Neutrophil (primary cell): ENCODE measurements at regions not wholly inside any gene's neighbourhood (a gene's known extent, or its start where the extent isn't known, plus 50 kb on each side); places are given as distances from the start of the nearest gene placed in this dataset.
"Not testable (repeated sequence)": the region's sequence is repeated elsewhere in the genome, so short reads cannot be mapped to it uniquely, and the experiment has no call there.

Experiments used
- H3K27ac ChIP-seq: fragments of 200-600 bp; sonication (generic); 2 replicates; pipeline ENCODE4 v1.5.1; 2016; ENCODE audit warnings: mild to moderate bottlenecking, moderate library complexity
- H3K27me3 ChIP-seq: fragments of 200-600 bp; sonication (generic); 2 replicates; pipeline ENCODE4 v1.6.0; 2016; ENCODE audit warnings: mild to moderate bottlenecking
- H3K36me3 ChIP-seq: fragments of 200-600 bp; sonication (generic); 2 replicates; pipeline ENCODE4 v1.5.1; 2017
- H3K4me1 ChIP-seq, 2 experiments: fragments of 200-600 bp in 1 of 2; sonication (generic) in 1 of 2; 1 replicate in 1 of 2; 2 replicates in 1 of 2; pipeline versions ENCODE4 v1.5.1 to v1.6.1; 2013 to 2016; ENCODE audit warnings: low read depth in 1 of 2, low read length in 1 of 2, mild to moderate bottlenecking in 1 of 2, moderate library complexity in 1 of 2; ENCODE audit not compliant: control insufficient read depth in 1 of 2, insufficient read depth in 1 of 2
- H3K4me3 ChIP-seq, 2 experiments: fragments of 200-600 bp in 1 of 2; sonication (generic) in 1 of 2; 1 replicate in 1 of 2; 2 replicates in 1 of 2; pipeline ENCODE4 v1.5.1; 2013 to 2016; ENCODE audit warnings: low read depth in 1 of 2, low read length in 1 of 2, mild to moderate bottlenecking in 1 of 2, moderate library complexity in 1 of 2
- H3K9me3 ChIP-seq: fragments of 200-600 bp; sonication (generic); 2 replicates; pipeline ENCODE4 v1.5.1; 2016

GRCh38 chr16:15307184-15307583, 70.9 kb downstream of the NPIPA5 start:
- H3K27me3 ChIP-seq, H3K9me3 ChIP-seq, H3K4me1 ChIP-seq, H3K27ac ChIP-seq, H3K4me3 ChIP-seq, H3K36me3 ChIP-seq: not testable (repeated sequence)

DNA sequence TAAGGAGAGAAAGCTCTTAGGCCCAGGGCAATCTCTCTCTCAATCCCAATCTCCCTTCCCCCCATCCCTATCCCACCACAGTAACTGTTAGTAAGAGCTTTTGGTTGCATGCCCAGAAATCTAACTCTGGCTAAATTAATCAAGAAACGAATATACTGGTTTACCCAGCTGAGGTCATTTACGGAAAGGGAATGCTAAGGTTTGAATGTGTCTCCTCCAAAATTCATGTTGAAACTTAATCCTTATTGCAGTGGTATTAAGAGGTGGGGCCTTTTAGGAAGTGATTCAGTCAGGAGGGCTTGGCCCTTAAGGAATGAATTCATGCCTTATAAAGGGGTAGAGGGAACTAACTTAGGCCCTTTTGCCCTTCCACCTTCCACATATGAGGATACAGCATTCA, 72.2 kb downstream of the NPIPA5 start:
- H3K9me3 ChIP-seq, H3K4me1 ChIP-seq, H3K27ac ChIP-seq: not testable (repeated sequence)

DNA sequence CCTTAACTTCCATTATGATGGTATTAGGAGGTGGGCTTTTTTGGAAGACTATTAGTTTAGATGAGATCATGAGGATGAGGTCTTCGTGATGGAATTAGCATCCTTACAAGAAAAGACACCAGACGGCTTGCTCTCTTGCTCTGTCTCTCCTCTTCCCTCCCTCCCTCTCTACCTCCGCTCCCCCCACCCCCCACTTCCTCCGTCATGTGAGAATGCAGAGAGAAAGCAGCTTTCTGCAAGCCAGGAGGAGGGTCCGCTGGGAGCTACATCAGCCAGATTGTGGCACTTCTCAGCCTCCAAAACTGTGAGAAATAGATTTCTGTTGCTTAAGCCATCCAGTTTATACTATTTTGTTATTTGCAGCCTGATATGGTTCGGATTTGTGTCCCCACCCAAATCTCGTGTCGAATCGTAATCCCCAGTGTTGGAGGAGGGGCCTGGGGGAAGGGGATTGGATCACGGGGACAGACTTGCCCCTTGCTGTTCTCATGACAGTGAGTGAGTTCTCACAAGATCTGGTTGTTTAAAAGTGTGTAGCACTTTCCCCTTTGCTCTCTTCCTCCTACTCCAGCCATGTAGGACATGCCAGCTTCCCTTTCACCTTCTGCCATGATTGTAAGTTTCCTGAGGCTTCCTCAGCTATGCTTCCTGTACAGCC, 74.3 kb downstream of the NPIPA5 start:
- not testable (repeated sequence) for H3K27ac ChIP-seq, H3K4me1 ChIP-seq, H3K4me3 ChIP-seq, H3K36me3 ChIP-seq, H3K9me3 ChIP-seq, H3K27me3 ChIP-seq

More for the DNA sequence above, 72.2 kb downstream of the NPIPA5 start:
- not testable (repeated sequence) for H3K36me3 ChIP-seq, H3K4me3 ChIP-seq, H3K27me3 ChIP-seq

- H3K4me1 ChIP-seq, H3K27me3 ChIP-seq, H3K9me3 ChIP-seq, H3K36me3 ChIP-seq, H3K27ac ChIP-seq, H3K4me3 ChIP-seq: not testable (repeated sequence)
Observed at GRCh38 chr16:15297104-15297503, 81.0 kb downstream of the NPIPA5 start.

DNA sequence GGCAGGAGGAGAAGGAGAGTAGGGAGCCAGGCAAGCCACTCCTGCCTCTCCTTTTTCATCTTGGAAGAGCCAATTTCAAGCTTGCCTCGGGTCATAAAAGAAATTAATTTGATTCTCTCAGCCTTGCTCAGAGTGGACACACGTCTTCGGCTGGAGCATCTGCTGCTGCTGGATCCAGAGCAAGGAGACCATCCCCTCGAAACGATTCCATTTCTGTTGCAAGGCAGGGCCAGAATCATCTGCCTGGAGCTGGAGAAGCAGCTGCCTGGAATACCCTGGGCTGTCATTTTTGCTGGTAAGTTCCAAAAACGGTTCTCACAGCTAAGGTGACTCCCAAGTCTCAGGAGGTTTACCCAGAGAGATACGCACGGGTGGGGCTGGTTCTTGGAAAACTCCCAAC, 103.3 kb downstream of the NPIPA5 start:
- not testable (repeated sequence) for H3K4me3 ChIP-seq, H3K27ac ChIP-seq, H3K36me3 ChIP-seq, H3K4me1 ChIP-seq, H3K27me3 ChIP-seq, H3K9me3 ChIP-seq

GRCh38 chr16:15273964-15274363, 104.1 kb downstream of the NPIPA5 start:
- H3K4me1 ChIP-seq, H3K27ac ChIP-seq, H3K36me3 ChIP-seq, H3K4me3 ChIP-seq, H3K9me3 ChIP-seq, H3K27me3 ChIP-seq: not testable (repeated sequence)

DNA sequence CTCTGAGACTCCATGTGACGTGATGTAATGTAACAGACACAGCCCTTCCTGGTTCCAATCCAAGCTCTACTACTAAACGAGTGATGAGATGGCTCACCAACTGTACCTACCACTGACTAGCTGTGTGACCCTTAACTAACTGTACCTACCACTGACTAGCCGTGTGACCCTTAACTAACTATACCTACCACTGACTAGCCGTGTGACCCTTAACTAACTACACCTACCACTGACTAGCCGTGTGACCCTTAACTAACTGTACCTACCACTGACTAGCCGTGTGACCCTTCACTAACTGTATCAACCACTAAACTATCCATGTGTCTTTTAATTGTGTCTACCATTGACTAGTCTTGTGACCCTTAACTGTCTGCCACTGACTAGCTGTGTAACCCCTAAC, 111.2 kb downstream of the NPIPA5 start:
- not testable (repeated sequence) for H3K4me3 ChIP-seq, H3K27ac ChIP-seq

DNA sequence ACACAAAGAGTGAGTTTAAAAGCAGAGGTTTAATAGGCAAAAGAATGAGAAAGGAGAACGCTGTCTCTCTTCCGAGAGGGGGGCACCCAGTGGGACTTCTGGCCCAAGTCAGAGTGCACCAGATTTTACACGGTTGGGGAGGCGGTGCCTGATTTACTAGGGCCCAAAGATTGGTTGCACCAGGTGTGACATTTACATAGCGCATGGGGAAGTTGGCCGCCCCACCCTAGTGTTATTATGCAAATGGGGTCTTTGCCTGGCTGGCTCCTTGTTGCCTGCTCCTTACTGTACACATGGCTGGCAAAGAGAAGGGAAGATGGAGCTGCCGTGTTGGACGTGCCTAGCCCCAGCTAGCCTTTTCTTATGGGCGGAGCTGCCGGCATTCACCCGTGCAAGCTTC, 115.9 kb downstream of the NPIPA5 start:
- not testable (repeated sequence) for H3K27me3 ChIP-seq, H3K4me3 ChIP-seq, H3K9me3 ChIP-seq, H3K27ac ChIP-seq, H3K4me1 ChIP-seq, H3K36me3 ChIP-seq

More for the DNA sequence above, 111.2 kb downstream of the NPIPA5 start:
- not testable (repeated sequence) for H3K4me1 ChIP-seq, H3K36me3 ChIP-seq, H3K9me3 ChIP-seq, H3K27me3 ChIP-seq

GRCh38 chr16:15247971-15248370, 130.1 kb downstream of the NPIPA5 start:
- H3K27ac ChIP-seq, H3K9me3 ChIP-seq, H3K4me1 ChIP-seq, H3K4me3 ChIP-seq, H3K27me3 ChIP-seq, H3K36me3 ChIP-seq: not testable (repeated sequence)

- not testable (repeated sequence) for H3K9me3 ChIP-seq, H3K27ac ChIP-seq, H3K36me3 ChIP-seq, H3K4me3 ChIP-seq, H3K4me1 ChIP-seq, H3K27me3 ChIP-seq
Observed at GRCh38 chr16:15236674-15237323, 141.3 kb downstream of the NPIPA5 start.

GRCh38 chr16:15235140-15235539, 141.1 kb upstream of the RRN3 start:
- H3K27ac ChIP-seq, H3K36me3 ChIP-seq, H3K27me3 ChIP-seq, H3K4me3 ChIP-seq, H3K9me3 ChIP-seq, H3K4me1 ChIP-seq: not testable (repeated sequence)

DNA sequence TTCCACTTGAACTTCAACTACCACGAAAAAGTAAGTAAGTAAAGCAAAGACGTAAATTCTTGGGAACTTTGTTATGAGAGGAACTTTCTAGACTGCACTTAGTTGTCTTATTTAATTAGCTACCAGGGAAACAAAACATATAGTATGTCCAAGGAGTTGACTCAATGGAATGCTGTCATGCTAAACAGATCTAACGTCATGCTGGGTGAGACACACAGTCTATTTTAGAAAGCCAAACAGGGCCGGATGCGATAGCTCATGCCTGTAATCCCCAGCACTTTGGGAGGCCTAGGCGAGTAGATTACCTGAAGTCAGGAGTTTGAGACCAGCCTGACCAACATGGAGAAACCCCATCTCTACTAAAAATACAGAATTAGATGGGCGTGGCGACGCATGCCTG, 140.6 kb upstream of the RRN3 start:
- not testable (repeated sequence) for H3K27me3 ChIP-seq, H3K9me3 ChIP-seq, H3K4me1 ChIP-seq, H3K4me3 ChIP-seq, H3K27ac ChIP-seq, H3K36me3 ChIP-seq

DNA sequence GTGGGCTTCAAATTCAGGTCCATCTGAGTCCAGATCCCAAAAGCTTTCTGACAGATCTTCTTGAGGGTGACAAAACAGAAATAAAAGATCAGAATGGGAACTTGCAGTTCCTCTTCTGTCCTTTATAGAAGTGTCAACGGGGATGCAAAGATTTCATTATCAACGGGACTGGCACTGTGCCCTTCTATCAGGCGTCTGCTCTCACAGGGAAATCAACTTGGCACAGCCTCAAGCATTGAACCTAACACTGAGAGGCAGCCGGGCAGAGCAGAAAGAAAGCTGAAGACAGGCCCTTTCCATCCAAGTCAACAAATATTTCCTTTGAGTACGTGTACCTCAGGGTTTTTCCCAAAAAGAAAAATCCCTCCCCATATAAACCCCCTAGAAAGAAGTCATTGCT, 136.4 kb upstream of the RRN3 start:
- H3K4me1 ChIP-seq, H3K27me3 ChIP-seq, H3K4me3 ChIP-seq, H3K9me3 ChIP-seq, H3K36me3 ChIP-seq, H3K27ac ChIP-seq: not testable (repeated sequence)

DNA sequence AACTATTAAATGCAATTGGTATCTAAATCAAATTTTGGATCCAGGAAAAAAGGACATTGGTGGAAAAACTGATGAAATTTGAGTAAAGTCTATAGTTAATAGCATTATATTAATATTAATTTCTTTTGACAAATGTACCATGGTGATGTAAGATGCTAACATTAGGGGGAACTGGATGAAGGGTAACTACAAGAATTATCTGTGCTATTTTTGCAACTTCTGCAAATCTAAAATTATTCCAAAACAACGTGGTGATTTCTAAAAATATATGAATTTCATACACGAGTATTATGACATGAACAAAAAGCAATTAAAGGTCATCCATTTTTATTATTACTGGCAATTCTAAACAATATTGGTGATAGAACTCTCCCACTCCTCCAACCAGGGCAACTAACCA, 135.6 kb upstream of the RRN3 start:
- H3K27ac ChIP-seq, H3K27me3 ChIP-seq, H3K4me1 ChIP-seq, H3K36me3 ChIP-seq, H3K4me3 ChIP-seq, H3K9me3 ChIP-seq: not testable (repeated sequence)
